Activated CD8-positive, alpha-beta T cell treated with anti-CD3 and anti-CD28 coated beads for 36 hours (primary cell): ENCODE measurements at regions not wholly inside any gene's neighbourhood (a gene's known extent, or its start where the extent isn't known, plus 50 kb on each side); places are given as distances from the start of the nearest gene placed in this dataset.
"Not testable (repeated sequence)": the region's sequence is repeated elsewhere in the genome, so short reads cannot be mapped to it uniquely, and the experiment has no call there.

Experiments
- ATAC-seq: fragments of 200-7000 bp; cut with Tn5 transposase; one replicate; pipeline ENCODE4 v1.10.0; 2021; ENCODE audit warnings: mild to moderate bottlenecking, moderate library complexity
- CTCF ChIA-PET: fragments of 350-600 bp; sonication (Branson Sonifier 250); formaldehyde crosslinking; loops from one replicate; lab custom pipeline; 2021; ENCODE audit warnings: antibody characterized with exemption; lab: Charles Lee
- POLR2A ChIA-PET: fragments of 350-600 bp; sonication (Branson Sonifier 250); formaldehyde crosslinking; loops from one replicate; lab custom pipeline; 2021; ENCODE audit warnings: antibody characterized with exemption; lab: Charles Lee
- DNase-seq: peaks from one replicate; pipeline ENCODE4 v3.0.0-alpha.2; 2020
- H3K27ac Mint-ChIP-seq: one replicate; pipeline ENCODE4 v1.8.0; 2021; ENCODE audit warnings: mild to moderate bottlenecking, mixed read lengths
- H3K27me3 Mint-ChIP-seq: one replicate; pipeline ENCODE4 v1.8.0; 2021; ENCODE audit warnings: mixed read lengths
- H3K36me3 Mint-ChIP-seq: one replicate; pipeline ENCODE4 v1.8.0; 2021; ENCODE audit warnings: low read depth, mixed read lengths
- H3K4me1 Mint-ChIP-seq: one replicate; pipeline ENCODE4 v1.8.0; 2021; ENCODE audit warnings: low read depth, mixed read lengths
- H3K4me3 Mint-ChIP-seq: one replicate; pipeline ENCODE4 v1.8.0; 2021; ENCODE audit warnings: mild to moderate bottlenecking, moderate library complexity, mixed read lengths
- H3K9me3 Mint-ChIP-seq: one replicate; pipeline ENCODE4 v1.8.0; 2021; ENCODE audit warnings: mixed read lengths
- intact Hi-C: fragments of 100-400 bp; cut with micrococcal nuclease; formaldehyde crosslinking; loops from one replicate; pipeline ENCODE4 v1.10.0; 2022
- TF ChIP-seq, protein P1 (sequence below): fragments of 200-600 bp; IDR thresholded peaks from one replicate; pipeline ENCODE4 v1.8.0; 2022; ENCODE audit warnings: antibody characterized with exemption, mild to moderate bottlenecking

DNA sequence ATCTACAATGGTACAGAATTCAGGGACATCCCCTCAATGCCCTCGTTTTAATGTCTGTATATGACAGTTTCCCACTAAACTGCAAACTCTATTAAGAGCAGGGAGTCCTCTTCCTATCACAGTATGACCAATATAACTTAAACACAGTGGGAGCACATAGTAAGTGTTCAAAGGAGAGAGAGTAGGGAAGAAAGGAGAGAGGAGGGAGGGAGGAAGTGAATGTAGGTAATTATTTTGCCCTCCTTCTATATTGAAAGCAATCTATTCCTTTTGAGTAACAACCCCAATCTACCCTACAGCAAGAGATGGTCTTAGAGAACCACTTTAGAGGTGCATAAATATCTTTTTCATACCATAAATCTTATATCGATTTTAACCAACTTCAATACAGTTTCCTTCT lies 121.4 kb downstream of the MRPL39 start:
- intact Hi-C loops: loop anchor here (2.0 kb wide), 1 partner anchor 29 kb away; no protein-coding TSS in a partner anchor
- no peaks in the 10 kb centered on the region for H3K27me3 Mint-ChIP-seq
- POLR2A ChIA-PET: interaction anchor here (0.9 to 6.3 kb wide), 3 partner anchors 15 to 78 kb away, joined by 3 to 107 read pairs (median 22); no protein-coding TSS in a partner anchor
- peaks cover 29% of the 10 kb centered on the region for H3K9me3 Mint-ChIP-seq
- CTCF ChIA-PET: interaction anchor here (0.8 to 2.4 kb wide), 2 partner anchors 13 to 15 kb away, joined by 3 to 10 read pairs; no protein-coding TSS in a partner anchor
- TF ChIP-seq, protein P1, sequence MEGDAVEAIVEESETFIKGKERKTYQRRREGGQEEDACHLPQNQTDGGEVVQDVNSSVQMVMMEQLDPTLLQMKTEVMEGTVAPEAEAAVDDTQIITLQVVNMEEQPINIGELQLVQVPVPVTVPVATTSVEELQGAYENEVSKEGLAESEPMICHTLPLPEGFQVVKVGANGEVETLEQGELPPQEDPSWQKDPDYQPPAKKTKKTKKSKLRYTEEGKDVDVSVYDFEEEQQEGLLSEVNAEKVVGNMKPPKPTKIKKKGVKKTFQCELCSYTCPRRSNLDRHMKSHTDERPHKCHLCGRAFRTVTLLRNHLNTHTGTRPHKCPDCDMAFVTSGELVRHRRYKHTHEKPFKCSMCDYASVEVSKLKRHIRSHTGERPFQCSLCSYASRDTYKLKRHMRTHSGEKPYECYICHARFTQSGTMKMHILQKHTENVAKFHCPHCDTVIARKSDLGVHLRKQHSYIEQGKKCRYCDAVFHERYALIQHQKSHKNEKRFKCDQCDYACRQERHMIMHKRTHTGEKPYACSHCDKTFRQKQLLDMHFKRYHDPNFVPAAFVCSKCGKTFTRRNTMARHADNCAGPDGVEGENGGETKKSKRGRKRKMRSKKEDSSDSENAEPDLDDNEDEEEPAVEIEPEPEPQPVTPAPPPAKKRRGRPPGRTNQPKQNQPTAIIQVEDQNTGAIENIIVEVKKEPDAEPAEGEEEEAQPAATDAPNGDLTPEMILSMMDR: no peak
- H3K27ac Mint-ChIP-seq: peak overlapping the region; percentile 91
- DNase-seq (no peak), ATAC-seq (no peak)
- peak overlapping the region; percentile 52 for H3K4me3 Mint-ChIP-seq
- H3K36me3 Mint-ChIP-seq: peaks cover 69% of the 10 kb centered on the region
- H3K4me1 Mint-ChIP-seq: peaks cover 65% of the 10 kb centered on the region

DNA sequence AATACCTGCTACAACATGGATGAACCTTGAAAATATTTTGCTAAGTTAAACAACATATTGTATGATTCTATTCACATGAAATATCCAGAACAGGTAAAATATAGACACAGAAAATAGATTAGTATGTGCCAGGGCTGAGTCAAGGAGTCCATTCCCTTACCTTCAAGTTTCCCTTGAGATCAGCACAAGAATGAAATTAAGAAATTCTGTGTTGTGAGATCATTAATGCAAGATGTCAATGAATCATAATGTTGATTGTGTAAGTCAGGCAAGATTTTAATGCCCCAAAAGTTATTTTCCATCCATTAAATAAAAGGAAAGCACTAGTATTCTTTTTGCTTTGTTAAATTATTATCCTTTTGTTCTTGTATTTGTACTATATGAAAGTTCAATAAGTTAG lies 139.4 kb downstream of the MRPL39 start:
- Mint-ChIP-seq H3K36me3 (peaks cover 53% of the 10 kb centered on the region), H3K4me1 (peaks cover 50% of the 10 kb centered on the region), H3K9me3 (peaks cover 25% of the 10 kb centered on the region), H3K27ac (no peak overlapping the region), H3K27me3 (no peaks in the 10 kb centered on the region), H3K4me3 (no peak overlapping the region)
- ChIA-PET POLR2A (no interaction called here), CTCF (interaction anchor here (1.0 kb wide), 1 partner anchor 48 kb away, joined by 3 read pairs; no protein-coding TSS in a partner anchor)
- TF ChIP-seq, protein P1: no peak
- intact Hi-C loops: no loop called here
- ATAC-seq (no peak), DNase-seq (no peak)

DNA sequence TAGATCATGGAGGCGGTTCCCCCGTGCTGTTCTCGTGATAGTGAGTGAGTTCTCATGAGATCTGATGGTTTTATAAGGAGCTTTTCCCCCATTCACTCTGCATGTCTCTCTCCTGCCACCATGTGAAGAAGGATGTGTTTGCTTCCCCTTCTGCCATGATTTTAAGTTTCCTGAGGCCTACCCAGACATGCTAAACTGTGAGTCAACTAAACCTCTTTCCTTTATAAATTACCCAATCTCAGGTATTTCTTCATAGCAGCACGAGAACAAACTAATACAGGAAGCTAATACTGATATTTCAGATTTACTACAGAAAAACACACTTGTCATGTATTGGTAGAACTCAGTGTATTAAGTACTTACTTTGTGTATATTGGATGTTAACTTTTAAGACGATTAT lies 140.2 kb downstream of the MRPL39 start:
- ATAC-seq, H3K27me3 Mint-ChIP-seq, DNase-seq, H3K4me3 Mint-ChIP-seq, intact Hi-C loops: not testable (repeated sequence)
- peaks cover 56% of the 10 kb centered on the region for H3K4me1 Mint-ChIP-seq
- H3K27ac Mint-ChIP-seq: peak overlapping the region; percentile 37
- peaks cover 50% of the 10 kb centered on the region for H3K36me3 Mint-ChIP-seq
- CTCF ChIA-PET: interaction anchor here (1.0 kb wide), 1 partner anchor 14 kb away, joined by 3 read pairs; no protein-coding TSS in a partner anchor
- peaks cover 22% of the 10 kb centered on the region for H3K9me3 Mint-ChIP-seq
- POLR2A ChIA-PET: interaction anchor here (0.6 to 7.0 kb wide), 7 partner anchors 10 to 110 kb away, joined by 3 to 45 read pairs (median 3); no protein-coding TSS in a partner anchor

DNA sequence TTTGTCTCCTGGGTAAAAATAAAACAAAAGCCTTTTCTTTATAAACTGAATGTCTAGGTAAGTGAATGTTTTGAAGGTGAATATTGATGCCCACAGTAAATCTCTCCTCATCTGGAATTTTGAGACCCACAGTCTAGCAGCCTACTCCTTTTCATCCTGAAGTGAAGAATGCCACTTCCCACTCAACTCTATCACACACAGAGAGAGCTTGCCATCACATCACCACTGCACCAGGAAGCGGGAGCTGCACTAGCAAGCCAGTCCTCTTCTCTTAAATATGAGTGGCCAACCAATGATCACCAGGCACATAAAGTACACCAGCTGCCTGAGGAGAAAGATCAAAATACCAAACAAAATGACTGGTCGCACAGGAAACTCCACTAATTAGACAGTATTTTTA lies 140.8 kb downstream of the MRPL39 start:
- POLR2A ChIA-PET: interaction anchor here (0.6 to 7.0 kb wide), 8 partner anchors 9 to 111 kb away, joined by 3 to 45 read pairs (median 3); no protein-coding TSS in a partner anchor
- TF ChIP-seq, protein P1: no peak
- peak overlapping the region; percentile 29 for H3K27ac Mint-ChIP-seq
- peaks cover 22% of the 10 kb centered on the region for H3K9me3 Mint-ChIP-seq
- H3K36me3 Mint-ChIP-seq: peaks cover 50% of the 10 kb centered on the region
- H3K27me3 Mint-ChIP-seq: no peaks in the 10 kb centered on the region
- ATAC-seq (no peak), DNase-seq (no peak)
- intact Hi-C loops: no loop called here
- CTCF ChIA-PET: interaction anchor here (1.0 kb wide), 1 partner anchor 15 kb away, joined by 3 read pairs; no protein-coding TSS in a partner anchor
- no peak overlapping the region for H3K4me3 Mint-ChIP-seq
- H3K4me1 Mint-ChIP-seq: peaks cover 62% of the 10 kb centered on the region

DNA sequence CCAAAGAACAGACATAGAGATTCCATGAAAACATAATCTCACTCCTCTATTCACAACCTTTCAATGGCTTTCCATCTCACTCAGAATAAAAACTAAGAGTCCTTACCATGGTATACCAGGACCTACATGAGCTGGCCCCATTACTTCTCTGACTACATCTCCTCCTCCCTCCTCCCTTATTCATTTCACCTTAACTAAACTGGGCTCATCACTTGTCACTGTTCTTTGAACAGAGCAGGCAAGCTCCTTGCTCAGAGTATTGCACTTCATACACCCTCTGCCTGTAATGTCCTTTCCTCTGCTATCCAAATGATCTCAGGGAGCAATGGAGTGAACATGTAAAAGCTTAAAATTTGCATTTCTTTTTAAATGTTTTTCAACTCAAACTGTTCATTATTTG lies 142.0 kb downstream of the MRPL39 start:
- Mint-ChIP-seq H3K27me3 (no peaks in the 10 kb centered on the region), H3K4me1 (peaks cover 67% of the 10 kb centered on the region), H3K36me3 (peaks cover 58% of the 10 kb centered on the region), H3K9me3 (peaks cover 21% of the 10 kb centered on the region), H3K4me3 (peak overlapping the region; percentile 0), H3K27ac (peak overlapping the region; percentile 98)
- ChIA-PET CTCF (interaction anchor here (1.2 kb wide), 1 partner anchor 24 kb away, joined by 4 read pairs; no protein-coding TSS in a partner anchor), POLR2A (interaction anchor here (0.9 to 7.0 kb wide), 10 partner anchors 12 to 112 kb away, joined by 3 to 45 read pairs (median 6); no protein-coding TSS in a partner anchor)
- intact Hi-C loops: no loop called here
- TF ChIP-seq, protein P1: no peak
- no peak for DNase-seq
- peak; percentile 20 for ATAC-seq
